Left colon (tissue), 2 donors: ENCODE measurements at regions not wholly inside any gene's neighbourhood (a gene's known extent, or its start where the extent isn't known, plus 50 kb on each side); places are given as distances from the start of the nearest gene placed in this dataset.

Experiments used
- ATAC-seq: fragments of 200-7000 bp; cut with Tn5 transposase; one replicate; pipeline ENCODE4 v1.9.1; 2020; ENCODE audit warnings: mild to moderate bottlenecking, moderate library complexity
- DNase-seq, 2 donors: peaks; one replicate each; pipeline ENCODE4 v3.0.0-alpha.2; 2020
- intact Hi-C, 2 donors: fragments of 100-400 bp; cut with DNase I in 1 of 2; cut with micrococcal nuclease in 1 of 2; formaldehyde crosslinking; loops; one replicate each; pipeline versions ENCODE4 v1.11.2 to v1.14.0; 2022; cut with DNase I, micrococcal nuclease
- donor health status: DM: no; HTN: no; CAD: no.
- donor health status: DM: yes; HTN: yes; CAD: no.

DNA sequence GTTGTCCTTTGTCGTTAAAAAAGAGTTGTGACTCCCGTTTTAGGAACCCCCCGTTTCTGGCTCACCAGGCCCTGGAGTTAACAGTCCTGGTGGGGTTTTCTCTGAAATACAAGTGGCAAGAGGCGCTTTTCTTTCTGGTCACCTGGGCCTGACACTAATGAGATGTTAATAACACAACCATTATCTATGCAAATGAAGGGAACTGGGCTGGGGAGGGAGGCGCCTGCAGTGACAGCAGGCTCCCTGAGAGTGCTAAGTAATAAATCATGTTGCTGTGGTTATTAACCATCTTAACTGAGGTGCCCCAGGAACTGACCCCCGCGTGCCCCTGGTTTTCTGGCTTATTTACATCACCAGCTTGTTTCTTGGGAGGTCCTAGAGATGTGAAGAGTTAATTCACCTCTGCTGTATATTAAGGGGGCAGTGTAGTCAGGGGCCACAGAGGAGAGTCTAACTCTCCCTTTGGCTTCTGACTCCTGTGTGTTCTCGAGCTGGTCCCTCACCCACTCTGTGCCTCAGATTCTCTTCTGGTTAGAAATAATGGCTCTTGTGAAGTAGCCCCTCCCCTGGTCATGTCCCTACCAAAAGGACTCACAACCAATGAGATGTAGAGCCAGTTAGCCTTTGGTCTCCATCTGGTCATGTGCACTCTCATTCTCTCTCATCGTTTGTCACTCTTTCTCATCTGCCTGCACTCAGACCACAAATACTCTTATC is 276.6 kb upstream of the CADM1 start:
- no peak for ATAC-seq
- intact Hi-C loops = no loop called here
- DNase-seq = no peak

DNA sequence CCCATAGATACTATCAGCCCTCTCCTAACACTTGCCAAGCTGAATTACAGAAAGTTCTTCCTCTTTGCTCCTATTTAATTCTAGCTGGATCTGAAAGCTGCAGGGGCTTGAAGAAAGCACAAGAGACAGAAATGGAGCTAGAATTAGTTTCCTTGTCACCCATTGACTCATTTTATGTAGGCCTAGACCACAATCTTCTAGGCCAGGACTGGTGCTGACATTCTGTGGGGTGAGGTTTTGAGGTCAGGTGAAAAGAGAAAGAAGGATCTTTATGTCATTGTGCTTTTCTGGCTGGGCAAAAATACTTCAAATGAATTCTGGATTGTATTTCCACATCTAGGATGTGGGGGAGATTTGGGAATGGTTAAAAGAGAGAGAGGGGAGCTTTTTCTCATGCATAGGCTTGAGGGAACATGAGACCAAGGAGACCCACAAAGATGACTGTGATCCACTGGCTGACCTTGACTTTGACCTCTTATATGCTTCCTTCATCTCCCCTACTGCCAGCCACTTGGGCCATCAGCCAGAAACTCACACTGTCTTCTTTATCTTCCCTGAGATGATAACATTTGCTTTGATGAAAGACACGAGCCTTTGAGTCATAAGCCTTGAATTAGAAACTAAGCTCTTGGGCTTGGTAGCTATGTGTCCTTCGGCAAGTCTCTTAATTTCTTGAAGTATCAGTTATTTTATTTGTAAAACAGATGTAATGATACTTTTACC is 274.9 kb upstream of the CADM1 start:
- intact Hi-C loops = no loop called here
- ATAC-seq (no peak), DNase-seq (no peak)

DNA sequence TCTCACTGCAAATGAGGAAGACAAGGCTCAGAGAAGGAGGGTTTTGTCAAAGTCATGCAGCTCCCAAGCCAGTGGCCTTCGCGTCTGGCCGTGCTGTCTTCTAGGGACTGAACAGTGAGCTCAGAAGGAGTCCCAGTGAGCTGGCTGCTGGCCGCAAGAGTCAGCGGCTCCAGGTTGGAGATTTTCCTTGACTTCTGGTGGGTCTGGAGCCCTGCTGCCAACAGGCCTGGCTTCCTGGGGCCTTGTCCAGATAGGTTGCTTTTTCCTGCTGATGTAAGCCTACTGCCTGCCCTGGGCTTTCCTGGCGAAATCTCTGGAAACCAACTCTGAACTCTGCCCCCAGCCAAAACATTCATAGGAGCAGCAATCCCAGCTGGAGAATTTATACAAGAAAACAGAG is 272.7 kb upstream of the CADM1 start:
- intact Hi-C loops = no loop called here
- ATAC-seq (no peak), DNase-seq (no peak)

DNA sequence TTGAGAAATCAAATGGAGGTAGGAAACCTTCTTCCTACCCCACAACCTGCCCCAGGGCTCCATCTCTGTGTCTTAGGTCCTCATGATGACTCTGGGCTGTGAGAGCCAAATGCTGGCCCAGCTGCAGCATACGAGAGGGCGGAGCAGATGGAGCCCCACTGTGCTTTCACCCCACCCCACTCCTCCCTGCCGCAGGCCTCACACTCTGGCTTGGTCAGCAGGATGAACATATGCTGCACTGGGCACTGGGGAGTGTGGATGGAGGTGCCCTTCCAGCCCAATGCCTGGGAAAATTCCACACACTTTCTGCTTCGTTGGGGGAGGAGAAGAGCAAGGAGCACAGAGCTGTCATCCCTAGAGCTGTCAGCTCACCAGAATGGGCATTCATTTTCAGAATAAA is 271.6 kb upstream of the CADM1 start:
- DNase-seq (no peak), ATAC-seq (no peak)
- intact Hi-C loops = no loop called here

DNA sequence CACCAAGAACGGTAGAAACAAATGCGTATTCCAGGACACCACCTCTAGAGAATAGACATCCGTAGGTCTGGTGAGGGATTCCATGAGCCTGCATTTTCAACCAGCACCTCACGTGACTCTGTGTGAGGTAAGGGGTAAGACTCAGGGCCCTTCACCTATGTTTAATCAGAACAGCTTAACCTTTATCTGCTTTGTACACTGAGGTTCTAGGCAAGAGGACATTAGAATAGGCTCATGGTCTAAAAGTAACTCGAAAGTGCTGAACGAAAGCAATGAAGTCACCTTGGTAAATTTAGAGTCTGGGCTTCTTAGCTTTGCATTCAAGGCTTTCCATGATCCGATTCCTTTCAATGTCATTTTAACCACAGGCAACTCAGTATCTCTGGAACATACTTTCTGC is 270.5 kb upstream of the CADM1 start:
- ATAC-seq (no peak), DNase-seq (no peak)
- intact Hi-C loops = no loop called here

DNA sequence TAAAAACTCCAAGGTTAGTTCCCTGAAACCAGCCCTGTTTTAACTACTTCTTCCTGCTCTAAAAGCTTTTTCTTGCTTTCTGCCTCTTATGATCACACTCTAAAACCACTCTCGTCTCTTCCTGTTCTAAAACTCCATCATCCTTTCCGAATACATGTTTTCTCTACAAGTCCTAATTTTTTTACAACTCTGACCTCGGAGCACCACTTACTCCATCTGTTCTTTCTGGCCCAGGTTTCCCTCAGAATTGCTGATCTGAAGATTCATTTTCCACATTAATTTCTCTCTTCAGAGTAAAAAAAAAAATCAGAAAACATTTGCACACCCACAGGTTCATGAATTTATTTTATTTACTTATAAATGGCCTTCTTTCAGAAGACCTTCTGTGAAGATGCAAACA is 265.7 kb upstream of the CADM1 start:
- intact Hi-C loops = no loop called here
- DNase-seq = no peak
- ATAC-seq = no peak

DNA sequence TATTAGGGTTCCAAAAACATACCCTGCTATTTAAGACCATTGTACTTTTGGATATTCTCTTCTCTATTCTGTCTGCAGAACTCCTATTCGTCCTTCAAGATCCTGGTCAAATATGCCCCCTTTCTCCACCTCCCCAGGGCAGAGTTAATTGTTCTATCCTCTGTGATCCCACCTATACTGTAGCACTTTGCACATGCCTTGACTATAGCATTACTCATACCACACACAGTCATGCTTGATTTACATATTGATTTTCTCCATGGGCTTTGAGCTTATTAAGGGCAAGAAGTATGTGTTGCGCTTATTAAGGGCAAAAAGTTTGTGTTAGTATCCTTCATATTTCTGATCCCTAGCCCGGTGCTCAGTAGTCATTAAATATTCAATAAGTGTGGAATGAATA is 263.7 kb upstream of the CADM1 start:
- ATAC-seq (no peak), DNase-seq (no peak)
- intact Hi-C loops = no loop called here

DNA sequence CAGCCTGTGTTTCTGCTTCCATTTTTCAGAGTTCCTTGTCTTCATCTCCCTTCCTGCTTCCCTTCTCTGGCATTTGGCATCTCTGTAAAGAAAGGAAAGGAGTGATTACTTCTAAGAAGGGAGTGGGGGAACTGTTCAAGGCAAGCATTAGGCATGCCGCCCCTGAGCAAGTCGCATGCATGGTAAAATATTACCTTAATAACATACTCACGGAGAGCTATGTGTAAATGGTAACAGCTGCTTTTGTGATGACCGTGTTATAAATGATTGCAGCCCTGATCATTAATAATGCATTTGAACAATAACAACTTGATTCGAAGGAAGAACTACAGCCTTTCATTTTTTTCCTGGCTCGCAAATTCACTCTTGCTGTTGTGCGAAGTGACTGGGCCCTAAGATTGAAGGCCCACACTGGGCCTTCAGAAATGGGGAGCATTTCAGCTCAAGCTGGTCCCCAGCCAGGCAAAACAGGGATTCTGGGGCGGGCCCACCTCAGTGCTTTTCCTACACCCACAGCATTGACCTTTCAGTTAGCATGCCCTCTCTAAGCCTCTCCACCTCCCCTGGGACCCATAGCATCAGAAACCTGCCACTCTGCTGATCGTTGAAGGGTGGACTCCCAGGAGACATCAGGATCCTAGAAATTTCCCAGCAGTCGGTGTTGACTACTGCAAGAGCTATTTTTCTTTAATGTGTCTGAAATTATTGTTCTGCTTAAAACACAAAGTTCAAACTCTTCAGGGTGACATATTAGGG is 263.0 kb upstream of the CADM1 start:
- no peak for ATAC-seq
- DNase-seq = no peak
- intact Hi-C loops = no loop called here

DNA sequence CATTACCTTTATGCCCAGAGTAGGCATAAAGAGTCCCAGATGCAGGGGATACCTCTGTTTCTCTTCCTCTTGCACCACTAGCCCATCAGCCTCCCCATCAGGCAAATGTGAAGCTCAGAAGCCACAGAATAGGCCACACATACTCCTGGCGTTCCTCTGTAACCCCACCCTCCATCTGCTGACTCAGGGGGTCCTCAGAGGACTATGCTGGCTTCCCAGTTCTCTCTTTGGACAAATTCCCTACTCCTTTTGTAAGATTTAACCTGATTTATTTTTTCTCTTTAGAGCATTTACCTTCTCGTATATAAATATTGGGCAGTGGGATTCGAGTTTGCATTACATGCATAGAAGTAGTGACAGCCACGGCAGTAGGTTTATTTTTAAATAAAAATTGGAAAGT is 262.3 kb upstream of the CADM1 start:
- intact Hi-C loops = no loop called here
- no peak for DNase-seq
- no peak for ATAC-seq

DNA sequence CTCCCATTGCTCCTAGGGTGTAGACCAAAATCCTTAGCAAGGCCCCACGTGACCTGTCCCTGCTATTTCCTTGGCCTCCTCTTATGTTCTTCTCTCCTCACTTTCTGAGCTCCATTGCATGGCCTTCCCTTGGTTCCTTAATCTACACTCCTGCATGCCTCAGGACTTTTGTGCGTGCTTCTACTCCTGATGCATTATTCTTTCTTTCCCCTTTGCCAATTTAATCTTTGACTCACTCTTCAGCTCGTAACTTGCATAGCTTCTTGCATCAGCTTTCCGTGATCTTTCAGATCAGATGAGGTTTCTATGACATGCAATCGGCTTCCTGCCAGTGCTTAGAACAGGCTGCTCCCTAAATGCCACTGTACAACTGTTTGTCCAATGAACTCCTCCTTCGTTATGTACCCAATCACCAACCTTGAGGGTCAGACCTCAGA is 261.6 kb upstream of the CADM1 start:
- ATAC-seq (no peak), DNase-seq (no peak)
- intact Hi-C loops = no loop called here

DNA sequence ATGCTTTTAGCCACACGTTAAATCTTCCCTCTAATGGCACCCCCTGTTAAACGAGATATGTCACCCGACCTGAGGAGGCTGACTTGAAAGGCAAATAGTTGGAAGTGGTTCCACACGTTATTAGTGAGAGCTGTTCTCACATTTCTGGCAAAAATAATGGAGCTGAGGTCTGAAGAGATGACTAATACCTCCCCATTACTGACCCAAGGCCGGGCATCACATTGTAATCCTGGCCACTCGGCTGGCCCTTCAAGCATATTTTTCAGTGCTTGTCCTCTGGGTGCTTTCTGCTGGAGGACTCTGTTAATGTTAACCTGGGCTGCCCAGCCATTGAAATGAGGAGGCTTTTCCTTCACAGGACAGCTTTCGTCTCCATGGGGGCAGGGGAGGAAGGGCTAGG is 260.0 kb upstream of the CADM1 start:
- ATAC-seq (no peak), DNase-seq (no peak)
- intact Hi-C loops = no loop called here

DNA sequence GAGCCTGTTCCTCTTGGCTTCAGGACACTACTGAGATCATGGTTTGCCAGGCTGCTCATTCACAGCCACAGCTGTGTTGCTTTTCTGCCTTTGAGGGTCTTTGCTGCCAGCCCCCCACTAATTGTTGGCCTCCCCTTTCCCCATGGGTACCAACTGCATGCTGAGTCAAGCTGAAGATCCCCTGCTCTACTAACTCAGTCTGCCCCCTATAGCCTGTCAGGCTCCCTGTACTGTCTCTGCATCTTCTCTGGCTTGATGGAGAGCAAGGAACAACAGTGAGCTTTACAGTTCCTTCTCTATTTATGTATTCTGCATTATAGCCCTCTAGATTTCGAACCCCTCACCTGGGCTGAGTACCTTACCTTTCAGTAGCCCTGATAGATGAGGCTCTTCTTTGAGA is 257.6 kb upstream of the CADM1 start:
- DNase-seq (no peak), ATAC-seq (no peak)
- intact Hi-C loops = no loop called here

DNA sequence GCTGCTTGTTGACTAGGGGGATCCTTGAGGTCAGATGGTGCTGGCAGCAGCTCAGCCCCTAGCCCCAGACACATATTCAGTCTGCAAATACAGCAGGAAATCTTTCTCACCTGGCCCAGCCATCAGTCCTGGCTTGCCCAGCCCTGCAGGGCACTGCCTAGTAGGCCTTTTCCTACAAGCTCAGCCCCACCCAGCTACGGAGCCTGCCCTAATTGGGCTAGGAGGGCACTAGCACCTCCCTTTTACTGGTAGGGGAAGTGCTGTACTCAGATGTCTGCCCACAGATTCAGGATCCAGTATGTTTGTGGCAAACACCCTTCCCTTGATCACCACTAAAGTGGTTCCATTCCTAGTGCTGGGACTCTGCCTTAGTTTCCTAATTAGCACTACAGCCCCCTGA is 257.1 kb upstream of the CADM1 start:
- DNase-seq (no peak), ATAC-seq (no peak)
- intact Hi-C loops = no loop called here

DNA sequence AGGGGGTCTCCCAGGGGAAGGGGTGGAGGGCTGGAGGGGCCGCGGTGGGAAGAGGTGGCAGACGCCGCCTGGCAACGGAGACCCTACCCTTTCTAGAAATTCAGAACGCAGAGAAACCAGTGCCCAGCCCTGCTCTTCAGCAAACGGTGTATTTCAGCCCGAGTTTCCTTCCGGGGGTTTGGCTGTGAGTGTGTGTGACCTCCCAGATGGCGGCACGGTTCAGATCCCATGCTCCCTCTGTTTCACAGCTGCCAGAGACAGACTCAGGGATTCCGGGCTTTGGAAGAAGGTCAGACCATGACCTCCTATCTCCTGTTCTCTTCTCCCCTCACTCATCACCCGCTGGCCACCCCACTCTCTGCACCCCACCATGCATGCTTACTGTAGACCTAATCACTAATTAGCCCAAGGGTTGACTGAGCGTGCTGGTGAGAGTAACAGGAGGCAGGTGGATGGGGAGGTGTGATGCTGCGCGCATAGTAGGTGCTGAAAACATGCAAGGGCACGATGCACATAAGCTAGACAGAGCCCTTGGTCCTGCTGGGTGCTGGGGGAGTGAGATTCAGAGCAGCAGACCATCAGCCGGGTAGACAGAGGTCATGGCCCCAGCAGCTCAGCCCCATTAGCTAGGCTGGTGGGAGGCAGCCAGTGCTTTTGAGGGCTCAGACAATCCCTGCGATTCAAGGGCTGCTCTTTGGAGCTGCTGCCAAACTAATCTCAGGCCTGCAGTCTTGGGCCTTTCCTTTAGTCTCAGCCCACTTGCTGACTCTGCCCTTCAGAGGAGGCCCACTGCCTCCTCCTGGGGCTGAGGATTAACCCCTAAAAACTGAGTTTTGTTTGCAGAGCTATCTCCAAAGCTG is 256.5 kb upstream of the CADM1 start:
- intact Hi-C loops = no loop called here
- peak in 1 of 2 donors; percentile 9 for DNase-seq
- no peak for ATAC-seq

DNA sequence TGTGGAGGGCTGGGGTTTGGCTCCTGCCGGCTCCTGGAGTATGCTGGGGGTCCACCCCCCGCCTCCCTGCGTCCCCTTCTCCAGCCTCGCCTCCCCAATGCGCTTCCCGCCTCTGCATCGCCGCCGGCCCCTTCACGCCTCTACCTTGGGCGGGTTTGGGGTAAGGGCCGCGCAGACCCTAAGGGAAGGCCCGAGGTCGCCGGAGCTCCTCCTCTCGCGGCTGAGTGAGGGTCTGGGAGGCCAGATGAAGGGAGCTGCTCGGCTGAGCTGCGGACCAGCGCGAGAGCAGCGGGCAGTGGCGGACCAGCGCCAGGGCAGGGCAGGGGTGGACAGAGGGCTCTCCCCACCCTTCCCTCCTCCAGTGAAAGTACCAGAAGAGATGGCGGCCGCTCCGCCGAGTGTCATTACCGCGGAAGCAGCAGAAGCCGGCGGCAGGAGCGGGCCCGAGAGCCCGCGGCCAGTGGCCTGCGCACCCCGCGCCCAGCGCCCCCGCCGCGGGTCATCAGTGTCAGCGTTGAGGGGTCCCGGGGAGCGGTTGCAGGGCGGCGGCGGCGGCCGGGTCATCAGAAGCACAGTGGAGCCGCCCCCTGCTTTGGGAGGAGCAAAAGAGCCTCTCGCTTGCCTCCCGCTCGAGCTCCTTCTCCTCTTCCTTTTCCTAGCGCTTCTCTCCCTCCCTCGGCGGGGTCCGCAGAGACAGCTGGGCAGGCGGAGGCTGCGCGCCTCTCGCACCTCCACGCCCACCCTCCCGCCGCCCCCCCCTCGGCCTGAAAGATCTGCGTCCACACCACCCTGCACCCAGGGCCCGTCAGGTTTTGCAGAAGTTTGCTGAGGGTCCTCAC is 255.6 kb upstream of the CADM1 start:
- DNase-seq (peak in 1 of 2 donors; percentile 18), ATAC-seq (no peak)
- intact Hi-C loops = no loop called here

DNA sequence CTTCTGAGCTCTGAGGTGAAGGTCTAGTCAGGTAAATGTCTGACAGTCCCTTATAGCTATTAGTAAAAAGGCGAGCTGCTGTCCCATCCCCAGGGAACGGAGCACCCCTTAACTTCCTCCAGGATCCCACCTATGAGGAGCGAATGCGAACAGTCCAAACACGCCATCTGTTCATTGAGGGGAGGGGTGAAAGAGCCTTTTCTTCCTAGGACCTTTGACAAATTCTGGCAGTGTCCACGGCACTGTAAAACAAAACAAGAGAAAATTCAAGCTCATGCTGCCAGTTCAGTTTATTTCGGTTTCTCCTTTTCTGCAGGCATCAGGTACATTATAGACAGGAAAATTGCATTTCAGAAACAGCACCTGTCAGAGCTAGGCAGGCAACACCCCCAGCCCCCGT is 253.8 kb upstream of the CADM1 start:
- no peak for DNase-seq
- no peak for ATAC-seq
- intact Hi-C loops = no loop called here

DNA sequence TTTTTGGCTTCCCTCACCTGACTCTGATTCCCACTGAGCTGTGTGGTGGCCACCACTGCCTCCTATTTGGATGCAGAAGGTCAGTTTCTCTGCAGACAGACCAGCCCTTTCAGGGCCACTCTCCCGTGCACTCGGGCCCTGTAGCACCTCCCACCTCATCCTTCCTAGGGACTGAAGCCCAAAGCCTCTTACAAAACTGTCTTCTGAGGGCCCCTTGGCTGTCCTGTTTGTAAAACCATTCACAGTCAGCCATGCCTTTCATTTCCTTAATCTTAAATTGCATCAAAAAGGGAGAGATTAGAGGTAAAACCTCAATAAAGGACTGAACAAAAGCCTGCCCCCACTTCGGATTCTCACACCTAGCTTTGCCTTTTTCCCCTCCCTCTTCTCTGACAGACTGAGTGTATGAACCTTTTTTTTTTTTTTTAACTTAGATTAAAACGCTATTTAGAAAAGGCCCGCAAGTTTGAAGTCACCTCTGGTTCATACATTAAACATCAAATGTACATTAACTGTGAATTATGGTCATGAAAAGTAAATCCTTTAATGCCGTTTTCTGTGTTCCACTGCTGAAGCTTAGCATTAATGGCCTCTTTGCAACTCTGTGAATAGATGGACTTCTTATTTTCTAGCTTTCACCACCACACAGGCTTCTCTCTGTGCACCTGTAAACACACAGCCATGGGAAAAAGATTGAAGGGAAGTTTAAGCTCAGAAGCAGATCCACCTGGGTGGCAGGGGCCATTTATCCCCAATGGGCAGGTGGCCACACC is 247.2 kb upstream of the CADM1 start:
- ATAC-seq = no peak
- DNase-seq = no peak
- intact Hi-C loops = no loop called here
